ENCODE measurements at regions not wholly inside any gene's neighbourhood (a gene's known extent, or its start where the extent isn't known, plus 50 kb on each side); places are given as distances from the start of the nearest gene placed in this dataset.
"Not testable (repeated sequence)": the region's sequence is repeated elsewhere in the genome, so short reads cannot be mapped to it uniquely, and the experiment has no call there.

DNA sequence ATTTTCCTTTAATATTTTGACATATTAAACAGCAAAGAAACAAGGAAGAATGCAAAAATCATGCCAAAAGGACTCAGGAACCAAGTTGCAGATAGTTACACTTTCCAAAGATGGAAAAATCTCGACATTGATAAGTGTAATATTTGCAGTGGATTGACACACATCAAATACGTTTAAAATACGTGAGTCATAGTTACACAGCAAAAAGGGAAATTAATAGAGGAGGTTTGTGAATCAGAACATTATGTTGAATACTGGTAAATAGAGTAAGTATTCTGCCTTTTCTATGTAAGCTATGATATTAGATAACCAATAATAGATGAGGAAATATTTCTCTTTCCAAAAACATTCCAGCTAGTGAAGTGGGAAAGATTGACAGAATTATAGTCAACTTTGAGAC lies 1761.3 kb upstream of the IGFBP7 start:
- DNase-seq = no peak

DNA sequence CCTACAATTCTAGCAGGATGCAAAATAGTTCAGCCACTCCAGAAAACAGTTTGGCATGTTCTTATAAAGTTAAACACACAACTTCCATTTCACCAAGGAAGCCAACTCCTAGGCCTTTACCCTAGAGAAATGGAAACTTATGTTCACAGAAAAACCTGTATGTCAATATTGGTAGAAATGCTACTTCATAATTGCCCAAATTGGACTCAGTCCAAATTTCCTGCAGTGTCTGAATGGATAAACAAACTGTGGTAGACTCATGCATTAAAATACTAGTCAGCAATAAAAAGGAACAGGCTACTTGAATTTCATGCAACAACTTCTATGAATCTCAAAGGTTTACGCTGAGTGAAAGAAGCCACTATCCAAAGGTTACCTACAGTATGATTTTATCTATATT lies 1738.8 kb upstream of the IGFBP7 start:
- peak in 1 of 3 experiments; percentile 41 for DNase-seq

DNA sequence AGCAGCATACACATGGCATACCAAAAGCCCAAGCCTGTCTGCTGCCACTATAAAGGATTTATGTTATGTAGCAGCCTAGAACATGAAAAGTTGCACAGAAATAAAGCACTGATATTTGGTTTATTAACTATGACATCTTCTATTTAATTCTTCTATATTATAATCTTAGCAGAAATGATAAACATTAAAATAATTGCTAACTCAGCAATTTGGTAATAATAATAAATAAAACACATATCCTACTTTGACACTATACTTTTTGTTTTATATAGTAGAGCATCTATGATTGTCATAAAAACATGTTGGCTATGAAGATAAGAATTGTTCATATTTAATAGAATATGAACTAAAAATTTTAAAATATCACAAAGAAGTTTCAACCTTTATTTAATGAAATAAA lies 1733.3 kb upstream of the IGFBP7 start:
- no peak for DNase-seq

DNA sequence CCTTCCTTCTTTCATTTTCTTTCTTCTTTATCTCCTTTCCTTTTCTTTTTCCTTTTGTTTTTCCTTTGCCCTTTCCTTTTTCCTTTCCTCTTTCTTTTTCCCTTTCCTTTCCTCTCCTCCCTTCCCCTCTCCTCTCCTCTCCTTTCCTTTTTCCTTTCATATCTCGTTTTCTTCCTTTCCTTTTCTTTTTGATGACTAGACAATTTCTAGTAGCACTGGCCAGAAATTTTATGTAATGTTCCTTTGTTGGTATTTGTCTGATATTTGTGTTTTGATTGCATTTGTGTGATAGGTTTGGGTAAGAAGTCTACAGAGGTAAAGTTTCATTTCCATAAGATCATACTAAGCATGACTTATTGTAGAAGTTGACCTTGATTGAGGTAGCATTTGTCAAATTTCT lies 1722.9 kb upstream of the IGFBP7 start:
- DNase-seq = no peak

- DNase-seq = no peak
Observed at GRCh38 chr4:58825278-58825677, 1715.1 kb upstream of the IGFBP7 start.

- DNase-seq = not testable (repeated sequence)
Observed at GRCh38 chr4:58818560-58818959, 1708.4 kb upstream of the IGFBP7 start.

DNA sequence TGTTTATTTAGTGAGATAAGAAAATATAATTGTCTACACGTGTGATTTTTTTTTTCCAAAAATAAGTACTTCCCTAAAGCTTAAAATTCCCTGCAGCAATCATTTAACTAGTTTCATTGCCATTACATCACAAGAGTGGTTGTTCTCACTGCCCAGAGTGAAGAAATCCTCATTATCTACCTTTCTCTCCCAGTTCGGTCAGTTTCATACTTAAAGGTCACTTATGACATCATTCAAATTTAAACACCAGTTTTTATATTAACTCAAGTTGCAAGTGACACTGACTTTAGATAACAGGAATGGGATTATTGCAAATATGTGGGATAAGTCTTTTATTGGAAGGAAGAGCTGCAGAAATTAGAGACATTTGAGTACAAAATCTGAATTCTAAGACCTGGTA lies 1699.8 kb upstream of the IGFBP7 start:
- no peak for DNase-seq

GRCh38 chr4:58809366-58809765 lies 1699.2 kb upstream of the IGFBP7 start:
- no peak for DNase-seq

GRCh38 chr4:58808817-58809216 lies 1698.6 kb upstream of the IGFBP7 start:
- DNase-seq = no peak

DNA sequence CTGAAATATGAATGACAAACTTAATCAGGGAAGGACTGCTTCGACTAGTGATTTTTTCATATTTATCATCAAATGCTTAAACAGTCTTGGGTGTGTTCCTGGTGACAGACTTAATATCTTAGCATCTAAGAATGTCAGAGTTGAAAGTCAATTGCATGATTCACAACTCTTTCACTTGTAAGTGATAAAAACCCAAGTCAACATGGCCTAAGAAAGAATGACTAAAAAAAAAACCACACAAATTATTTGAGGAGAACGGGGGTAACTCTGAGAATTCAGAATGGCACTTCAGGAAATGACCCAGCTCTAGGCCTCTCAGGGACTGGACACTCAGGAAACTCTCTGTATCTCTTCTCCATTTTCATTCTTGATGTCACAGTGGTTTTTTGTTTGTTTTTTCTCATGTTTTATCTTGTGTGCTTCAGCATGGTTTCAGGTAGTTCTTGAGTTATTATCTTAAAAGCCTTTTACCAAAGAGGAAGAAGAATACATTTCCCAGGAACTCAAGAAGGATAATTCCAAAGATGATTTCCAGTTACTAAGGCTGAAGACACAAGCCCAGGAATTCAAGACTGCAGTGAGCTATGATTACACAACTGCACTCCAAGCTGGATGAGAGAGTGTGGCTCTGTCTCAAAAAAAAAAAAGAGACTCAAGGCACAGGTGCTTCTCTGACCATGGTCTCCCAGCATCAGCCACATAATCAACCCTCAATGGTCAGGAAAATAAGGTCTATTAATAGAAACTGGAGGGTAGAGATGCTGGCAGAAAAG lies 1697.8 kb upstream of the IGFBP7 start:
- no peak for DNase-seq

DNA sequence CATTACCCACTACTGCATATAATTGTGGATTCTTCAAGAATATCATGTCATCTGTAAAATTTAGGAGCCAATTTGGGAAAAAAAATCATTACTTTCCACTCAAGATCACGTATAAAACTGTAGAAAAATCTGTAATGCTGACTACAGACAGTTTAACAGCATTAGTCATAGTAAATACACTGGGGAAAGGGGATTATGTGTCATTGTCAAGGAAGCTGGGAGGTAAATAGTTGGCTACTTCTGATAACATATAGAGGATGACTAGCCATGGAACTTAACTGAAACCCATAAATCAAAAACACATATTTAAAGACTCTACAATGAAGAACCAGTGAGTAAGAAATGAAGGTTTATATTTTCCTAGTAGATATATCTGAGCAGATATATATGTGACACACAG lies 1666.4 kb upstream of the IGFBP7 start:
- no peak for DNase-seq

DNA sequence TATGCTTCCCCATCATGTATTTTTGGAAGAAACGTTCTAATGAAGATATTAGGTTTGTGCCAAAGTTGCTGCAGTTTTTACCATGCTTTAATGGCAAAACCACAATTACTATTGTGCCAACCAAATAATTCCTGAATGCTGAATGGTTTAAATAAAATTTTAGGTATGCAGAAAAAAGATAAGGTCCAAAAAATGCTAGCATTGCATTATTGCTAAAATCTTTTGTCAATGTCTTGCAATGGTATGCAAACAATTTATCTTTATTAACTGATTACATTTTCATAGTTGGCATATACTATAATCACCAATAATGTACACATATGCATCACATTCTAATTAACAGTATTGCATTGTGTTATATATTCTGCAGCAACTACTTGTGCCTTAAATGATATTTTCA lies 1657.4 kb upstream of the IGFBP7 start:
- no peak for DNase-seq

- peak in 2 of 3 experiments; percentile 23 to 71 for DNase-seq
Observed at GRCh38 chr4:58766763-58767162, 1656.6 kb upstream of the IGFBP7 start.

- no peak for DNase-seq
Observed at GRCh38 chr4:58761563-58761962, 1651.4 kb upstream of the IGFBP7 start.

DNA sequence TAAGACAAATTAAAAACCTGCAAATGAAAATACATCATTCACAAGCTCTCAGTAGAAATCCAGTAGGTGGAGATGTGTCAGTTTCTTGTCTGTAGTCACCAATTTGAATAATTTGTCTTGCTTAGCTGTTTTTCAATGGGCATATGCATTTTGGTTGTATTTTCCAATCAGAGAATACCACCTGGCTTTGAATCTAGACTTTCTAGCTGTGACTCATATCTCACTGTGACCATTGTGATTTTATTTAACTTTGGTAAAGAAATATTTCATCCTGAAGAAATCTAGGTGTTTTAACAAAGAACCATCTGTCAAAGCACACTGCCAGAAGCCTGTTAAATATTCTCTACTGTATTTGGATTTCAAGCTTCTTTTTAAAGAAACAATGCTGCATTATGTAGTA lies 1650.6 kb upstream of the IGFBP7 start:
- DNase-seq = peak in 1 of 3 experiments; percentile 13

DNA sequence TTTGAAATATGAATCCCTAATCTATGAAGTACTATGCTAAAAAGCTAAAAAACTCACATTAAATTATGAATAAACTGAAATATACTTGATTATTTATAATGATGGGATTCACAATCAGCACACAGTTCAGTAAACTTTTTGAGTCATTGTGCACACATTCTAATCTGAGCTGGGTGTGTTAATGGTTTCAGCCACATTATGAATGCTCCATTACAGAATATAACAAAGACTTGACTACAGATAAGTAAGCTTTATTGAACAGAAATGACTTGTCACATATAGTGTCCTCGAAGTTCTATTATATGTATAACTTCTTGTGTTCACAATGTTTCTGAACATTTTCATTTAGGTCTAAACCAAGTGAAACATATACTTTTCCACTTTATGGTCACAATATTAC lies 1649.9 kb upstream of the IGFBP7 start:
- peak in 1 of 3 experiments; percentile 21 for DNase-seq

DNA sequence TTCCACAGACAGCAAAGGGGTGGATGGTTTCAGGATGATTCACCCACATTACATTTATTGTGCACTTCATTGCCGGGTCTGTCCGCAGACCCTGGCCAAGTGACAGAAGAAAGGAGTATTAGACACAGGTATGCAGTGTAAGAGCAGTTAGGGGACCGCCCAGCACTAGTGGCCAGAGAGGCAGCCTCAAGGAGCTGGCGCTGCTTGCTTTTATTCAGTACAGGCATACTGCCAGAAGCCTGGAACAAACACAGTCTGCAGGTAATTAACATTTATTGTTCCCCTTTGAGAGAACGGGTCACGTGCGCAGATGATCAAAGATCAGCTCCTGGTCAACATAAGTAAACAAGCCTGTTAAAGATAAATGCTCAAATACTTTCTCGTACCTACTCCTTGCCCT lies 1639.0 kb upstream of the IGFBP7 start:
- peak in 2 of 3 experiments; percentile 35 to 72 for DNase-seq

- DNase-seq = no peak
Observed at GRCh38 chr4:58740897-58741296, 1630.7 kb upstream of the IGFBP7 start.

GRCh38 chr4:58739275-58739674 lies 1629.1 kb upstream of the IGFBP7 start:
- DNase-seq = no peak

GRCh38 chr4:58738375-58738774 lies 1628.2 kb upstream of the IGFBP7 start:
- DNase-seq = no peak

DNA sequence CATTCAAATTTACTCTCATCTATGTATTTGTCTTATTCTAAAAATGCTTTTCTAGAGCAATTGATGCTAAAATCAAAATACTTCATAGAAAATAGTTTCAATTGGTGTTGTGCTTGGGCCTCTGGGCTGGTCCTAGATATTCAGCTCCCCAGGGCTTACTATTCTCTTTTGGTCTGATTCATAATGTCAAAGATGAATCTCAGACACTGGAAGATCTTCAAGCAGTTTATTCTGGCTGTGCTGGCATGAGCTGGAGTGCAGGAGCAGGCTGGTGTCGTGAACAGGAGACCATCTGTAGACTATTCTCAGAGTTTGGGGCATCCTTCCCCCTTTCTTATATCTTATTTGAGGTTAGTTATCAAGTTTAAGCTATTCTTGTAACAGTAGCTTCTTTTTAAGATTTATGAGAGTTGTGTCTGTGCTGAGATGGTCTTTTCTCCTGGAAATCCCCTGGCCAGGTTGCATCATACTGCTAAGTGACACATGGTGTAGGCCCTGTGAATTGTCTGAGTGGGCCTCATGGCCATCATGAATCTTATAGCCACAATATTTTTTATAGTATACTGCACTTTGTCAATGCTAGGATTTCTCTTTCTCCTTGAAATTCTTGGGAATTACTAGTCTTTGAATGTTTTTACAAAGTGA lies 1624.0 kb upstream of the IGFBP7 start:
- DNase-seq = no peak

DNA sequence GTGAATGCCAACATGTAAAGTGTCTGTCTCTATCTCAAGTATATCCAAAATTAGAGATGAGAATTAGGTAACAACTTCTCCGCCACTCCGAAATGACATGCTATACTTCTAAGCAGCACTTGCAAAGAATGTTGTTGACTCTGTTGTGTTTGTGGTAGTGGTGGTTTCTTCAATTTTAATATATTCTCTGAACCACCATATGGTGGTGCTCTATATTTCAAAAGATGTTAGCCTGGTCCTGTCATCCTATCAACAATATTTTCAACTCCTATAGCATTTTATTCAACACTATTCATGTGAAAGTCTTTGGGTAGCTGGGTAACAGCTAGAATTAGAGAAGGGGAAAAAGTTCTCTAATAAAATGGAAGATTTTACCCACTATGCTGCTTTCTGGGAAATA lies 1622.8 kb upstream of the IGFBP7 start:
- no peak for DNase-seq

GRCh38 chr4:58723954-58724353 lies 1613.8 kb upstream of the IGFBP7 start:
- DNase-seq = no peak

- no peak for DNase-seq
Observed at GRCh38 chr4:58711039-58711438, 1600.9 kb upstream of the IGFBP7 start.

GRCh38 chr4:58688568-58688967 lies 1578.4 kb upstream of the IGFBP7 start:
- DNase-seq = peak in 1 of 3 experiments; percentile 26

Measured in NCI-H1417 (cell line).